Smooth muscle cell (in vitro differentiated cells): ENCODE measurements at regions not wholly inside any gene's neighbourhood (a gene's known extent, or its start where the extent isn't known, plus 50 kb on each side); places are given as distances from the start of the nearest gene placed in this dataset.
A peak's percentile ranks its signal among the peaks of the same experiment; 100 is the strongest.

Source experiments
- DNase-seq: peaks from one replicate; lab custom pipeline; 2025; ENCODE audit not compliant: unreplicated experiment; lab: John Stamatoyannopoulos, UW
- H2AFZ ChIP-seq: fragments of 200-600 bp; sonication (generic); 2 replicates; pipeline ENCODE4 v1.6.0; 2016; ENCODE audit warnings: antibody characterized with exemption, low read depth, mild to moderate bottlenecking
- H3F3A ChIP-seq: fragments of 200-600 bp; sonication (generic); 2 replicates; pipeline ENCODE4 v1.6.0; 2017; ENCODE audit warnings: antibody characterized with exemption, low read depth
- H3K27ac ChIP-seq: fragments of 200-600 bp; sonication (generic); 2 replicates; pipeline ENCODE4 v1.5.1; 2016; ENCODE audit warnings: low read depth, mild to moderate bottlenecking
- H3K27me3 ChIP-seq: fragments of 200-600 bp; sonication (generic); 2 replicates; pipeline ENCODE4 v1.6.1; 2016; ENCODE audit warnings: low read depth, mild to moderate bottlenecking
- H3K36me3 ChIP-seq: fragments of 200-600 bp; sonication (generic); 2 replicates; pipeline ENCODE4 v1.5.1; 2016; ENCODE audit warnings: low read depth
- H3K4me1 ChIP-seq: fragments of 200-600 bp; sonication (generic); 2 replicates; pipeline ENCODE4 v1.5.1; 2016; ENCODE audit warnings: low read depth
- H3K4me2 ChIP-seq: fragments of 200-600 bp; sonication (generic); 2 replicates; pipeline ENCODE4 v1.6.0; 2016; ENCODE audit warnings: mild to moderate bottlenecking
- H3K4me3 ChIP-seq: fragments of 200-600 bp; sonication (generic); 2 replicates; pipeline ENCODE4 v1.5.1; 2016; ENCODE audit warnings: mild to moderate bottlenecking
- H3K79me2 ChIP-seq: fragments of 200-600 bp; sonication (generic); 2 replicates; pipeline ENCODE4 v1.6.0; 2016; ENCODE audit warnings: low read depth, mild to moderate bottlenecking
- H3K9ac ChIP-seq: fragments of 200-600 bp; sonication (generic); 2 replicates; pipeline ENCODE4 v1.6.0; 2016; ENCODE audit warnings: low read depth
- H3K9me3 ChIP-seq: fragments of 200-600 bp; sonication (generic); replicated peaks from 2 replicates; pipeline ENCODE4 v1.5.1; 2016; ENCODE audit warnings: low read depth
- H4K20me1 ChIP-seq: fragments of 200-600 bp; sonication (generic); 2 replicates; pipeline ENCODE4 v1.6.0; 2016; ENCODE audit warnings: low read depth
- WGBS: methylation state at CpG from one replicate; pipeline ENCODE4 v1.1.7; 2016; ENCODE audit warnings: low lambda C conversion rate; 5-methylcytosine and 5-hydroxymethylcytosine counted together
- TF ChIP-seq, protein P1 (sequence below): fragments of 200-600 bp; sonication (generic); IDR thresholded peaks from 2 replicates; pipeline ENCODE4 v1.5.1; 2017; ENCODE audit warnings: borderline replicate concordance, mild to moderate bottlenecking, antibody characterized with exemption; ENCODE audit not compliant: insufficient read depth, poor library complexity, severe bottlenecking

DNA sequence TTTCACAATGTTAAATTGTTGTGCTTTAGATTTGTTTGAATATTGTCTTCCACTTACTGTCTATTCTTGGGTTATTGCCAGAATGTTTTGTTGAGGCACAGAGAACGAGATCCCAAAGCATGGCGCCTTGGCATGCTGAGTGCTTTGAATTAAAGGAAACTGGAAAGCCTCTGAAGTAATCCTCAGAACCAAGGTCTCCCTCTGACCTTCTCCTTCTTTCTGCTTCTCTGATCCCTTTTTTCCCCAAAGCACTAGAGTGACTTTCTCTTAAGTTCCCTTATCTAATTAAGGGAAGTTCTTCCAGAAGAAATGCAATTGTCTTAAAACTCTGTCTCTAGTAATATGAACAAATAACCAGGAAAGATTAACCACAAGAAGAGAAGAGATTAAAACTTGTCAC lies 214.7 kb downstream of the SPP2 start:
- H3K4me2 ChIP-seq = no peak overlapping the region
- H3K4me3 ChIP-seq = no peak overlapping the region
- no peaks in the 10 kb centered on the region for H4K20me1 ChIP-seq
- H3K27me3 ChIP-seq = no peaks in the 10 kb centered on the region
- H3K4me1 ChIP-seq = no peaks in the 10 kb centered on the region
- H3K27ac ChIP-seq = no peak overlapping the region
- H2AFZ ChIP-seq = no peak overlapping the region
- H3K36me3 ChIP-seq = no peaks in the 10 kb centered on the region
- no peak for DNase-seq
- no peaks in the 10 kb centered on the region for H3K79me2 ChIP-seq
- no peaks in the 10 kb centered on the region for H3K9me3 ChIP-seq
- no peaks in the 10 kb centered on the region for H3F3A ChIP-seq
- no peak overlapping the region for H3K9ac ChIP-seq
- 87% methylated on average over 2 of the region's 2 CpGs for WGBS
- TF ChIP-seq, protein P1, sequence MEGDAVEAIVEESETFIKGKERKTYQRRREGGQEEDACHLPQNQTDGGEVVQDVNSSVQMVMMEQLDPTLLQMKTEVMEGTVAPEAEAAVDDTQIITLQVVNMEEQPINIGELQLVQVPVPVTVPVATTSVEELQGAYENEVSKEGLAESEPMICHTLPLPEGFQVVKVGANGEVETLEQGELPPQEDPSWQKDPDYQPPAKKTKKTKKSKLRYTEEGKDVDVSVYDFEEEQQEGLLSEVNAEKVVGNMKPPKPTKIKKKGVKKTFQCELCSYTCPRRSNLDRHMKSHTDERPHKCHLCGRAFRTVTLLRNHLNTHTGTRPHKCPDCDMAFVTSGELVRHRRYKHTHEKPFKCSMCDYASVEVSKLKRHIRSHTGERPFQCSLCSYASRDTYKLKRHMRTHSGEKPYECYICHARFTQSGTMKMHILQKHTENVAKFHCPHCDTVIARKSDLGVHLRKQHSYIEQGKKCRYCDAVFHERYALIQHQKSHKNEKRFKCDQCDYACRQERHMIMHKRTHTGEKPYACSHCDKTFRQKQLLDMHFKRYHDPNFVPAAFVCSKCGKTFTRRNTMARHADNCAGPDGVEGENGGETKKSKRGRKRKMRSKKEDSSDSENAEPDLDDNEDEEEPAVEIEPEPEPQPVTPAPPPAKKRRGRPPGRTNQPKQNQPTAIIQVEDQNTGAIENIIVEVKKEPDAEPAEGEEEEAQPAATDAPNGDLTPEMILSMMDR = no peak

DNA sequence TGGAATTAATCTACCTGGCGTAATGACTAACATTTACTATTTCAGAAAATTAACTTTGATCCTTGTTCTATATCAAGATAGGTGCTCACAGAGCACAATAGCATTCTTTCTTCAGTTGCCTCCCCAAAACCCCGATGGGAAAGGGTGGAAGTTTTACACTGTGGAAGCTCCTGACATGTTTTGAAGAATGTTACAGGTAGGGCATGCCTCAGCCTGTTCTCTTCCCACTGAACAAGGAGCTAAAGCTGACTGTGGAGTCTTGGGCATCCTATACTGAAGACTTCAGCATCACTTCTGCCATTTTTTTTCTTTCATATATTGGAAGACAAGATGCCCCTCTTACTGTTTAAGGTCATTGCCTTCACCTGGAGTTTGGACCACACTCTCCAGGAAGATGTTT lies 211.2 kb downstream of the SPP2 start:
- no peaks in the 10 kb centered on the region for H3K36me3 ChIP-seq
- no peak overlapping the region for H3K4me2 ChIP-seq
- DNase-seq = no peak
- no peaks in the 10 kb centered on the region for H4K20me1 ChIP-seq
- no peak overlapping the region for H3K9ac ChIP-seq
- no peaks in the 10 kb centered on the region for H3K79me2 ChIP-seq
- H3K4me1 ChIP-seq = peaks cover 7% of the 10 kb centered on the region
- TF ChIP-seq, protein P1 = no peak
- H3K4me3 ChIP-seq = no peak overlapping the region
- 89% methylated on average over 2 of the region's 2 CpGs for WGBS
- no peaks in the 10 kb centered on the region for H3K27me3 ChIP-seq
- no peak overlapping the region for H2AFZ ChIP-seq
- no peak overlapping the region for H3K27ac ChIP-seq
- H3F3A ChIP-seq = peaks cover 4% of the 10 kb centered on the region
- no peaks in the 10 kb centered on the region for H3K9me3 ChIP-seq

DNA sequence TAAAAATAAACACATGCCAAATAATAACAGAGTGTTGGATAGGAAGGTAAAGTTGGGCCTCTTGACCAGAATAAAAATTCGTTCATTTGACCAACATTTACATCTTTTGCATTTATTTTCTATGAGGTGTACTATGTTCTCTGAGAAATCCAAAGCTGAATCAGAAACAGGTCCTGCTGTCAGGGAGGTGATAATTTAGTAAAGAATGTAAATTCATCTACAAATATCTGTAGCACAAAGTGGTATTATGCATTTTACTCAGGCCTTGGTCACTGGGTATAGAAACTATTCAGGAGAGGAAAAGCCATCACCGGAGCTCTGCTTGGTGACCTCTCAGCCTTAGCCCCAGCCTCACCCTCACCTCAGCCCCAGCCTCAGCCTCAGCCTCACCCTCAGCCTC lies 208.9 kb downstream of the SPP2 start:
- H3K9me3 ChIP-seq = no peaks in the 10 kb centered on the region
- TF ChIP-seq, protein P1 = no peak
- 89% methylated on average over 2 of the region's 2 CpGs for WGBS
- no peaks in the 10 kb centered on the region for H4K20me1 ChIP-seq
- peaks cover 4% of the 10 kb centered on the region for H3F3A ChIP-seq
- no peak overlapping the region for H3K9ac ChIP-seq
- H3K36me3 ChIP-seq = no peaks in the 10 kb centered on the region
- H3K27me3 ChIP-seq = no peaks in the 10 kb centered on the region
- H3K4me3 ChIP-seq = no peak overlapping the region
- peak overlapping the region; percentile 70 for H3K27ac ChIP-seq
- no peak overlapping the region for H2AFZ ChIP-seq
- no peak overlapping the region for H3K4me2 ChIP-seq
- no peak for DNase-seq
- H3K4me1 ChIP-seq = peaks cover 7% of the 10 kb centered on the region
- no peaks in the 10 kb centered on the region for H3K79me2 ChIP-seq

DNA sequence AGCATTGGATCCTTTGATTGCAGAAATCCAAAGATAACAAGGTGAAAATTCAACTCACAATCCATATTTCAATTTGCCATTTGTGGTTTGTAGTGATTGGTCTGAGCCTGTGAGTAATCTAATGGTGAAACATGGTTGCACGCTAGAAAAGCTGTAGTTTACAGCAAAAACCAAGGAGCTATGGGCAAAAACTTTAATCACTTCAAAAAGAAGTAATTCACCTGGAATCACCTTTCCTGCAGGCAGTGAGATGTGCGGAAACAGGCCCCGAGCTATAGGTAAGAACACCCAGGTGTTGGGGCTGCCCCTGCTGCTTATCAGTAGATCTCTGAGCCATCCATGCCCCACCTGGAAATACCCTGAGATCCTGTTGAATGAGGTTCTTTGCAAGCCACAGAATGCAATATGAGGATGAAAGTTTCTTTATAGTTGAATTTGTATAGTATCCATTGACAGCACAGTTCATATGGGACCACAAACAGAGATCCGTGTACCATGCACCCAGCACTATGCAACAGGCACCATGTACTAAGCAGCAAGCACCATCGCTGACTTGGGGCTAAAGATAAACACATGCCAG lies 208.2 kb downstream of the SPP2 start:
- no peak overlapping the region for H2AFZ ChIP-seq
- TF ChIP-seq, protein P1 = no peak
- peak overlapping the region; percentile 6 for H3K4me2 ChIP-seq
- no peaks in the 10 kb centered on the region for H4K20me1 ChIP-seq
- no peak for DNase-seq
- WGBS = 65% methylated on average over 5 of the region's 5 CpGs
- no peaks in the 10 kb centered on the region for H3K79me2 ChIP-seq
- H3K27me3 ChIP-seq = no peaks in the 10 kb centered on the region
- H3F3A ChIP-seq = peaks cover 4% of the 10 kb centered on the region
- no peaks in the 10 kb centered on the region for H3K36me3 ChIP-seq
- no peak overlapping the region for H3K4me3 ChIP-seq
- H3K9ac ChIP-seq = peak overlapping the region; percentile 30
- H3K27ac ChIP-seq = peak overlapping the region; percentile 70
- no peaks in the 10 kb centered on the region for H3K9me3 ChIP-seq
- H3K4me1 ChIP-seq = peaks cover 7% of the 10 kb centered on the region
